K562 (cell line): ENCODE measurements at regions not wholly inside any gene's neighbourhood (a gene's known extent, or its start where the extent isn't known, plus 50 kb on each side); places are given as distances from the start of the nearest gene placed in this dataset.

ENCODE experiments used
- ATAC-seq: fragments of 200-7000 bp; cut with Tn5 transposase; 3 replicates; pipeline ENCODE4 v1.9.1; 2020; ENCODE audit warnings: moderate library complexity
- BruUV-seq: library from RNA; stranded (reverse); fragments of 400-500 nt; replicated peaks from 2 replicates; lab custom pipeline; 2021; lab: Mats Ljungman, UMichigan
- CTCF ChIA-PET: fragments of 300-600 bp; formaldehyde crosslinking; extraction: SDS; loops from one replicate; lab custom pipeline; 2021; ENCODE audit warnings: low intra/inter-chr PET ratio; lab: Yijun Ruan, JAX
- POLR2A ChIA-PET: fragments of 300-600, 350-650 bp; sonication (Branson Sonifier 250); formaldehyde crosslinking; extraction: SDS; loops from one replicate; lab custom pipeline; 2021; ENCODE audit warnings: antibody characterized with exemption, inconsistent platforms; lab: Yijun Ruan, JAX
- DNase-seq, 4 experiments: peaks; one replicate each; pipeline versions ENCODE4 v3.0.0 to v3.0.0-alpha.2; 2011 to 2018; ENCODE audit warnings: low spot score in 3 of 4, mixed read lengths in 3 of 4; ENCODE audit errors: extremely low read depth in 1 of 4
- FAIRE-seq: peaks from 2 replicates; lab custom pipeline; 2011; peaks lifted over from hg19 to GRCh38; lab: Jason Lieb, UNC
- H2AFZ ChIP-seq: 2 replicates; pipeline ENCODE4 v1.6.0; 2011; ENCODE audit warnings: low read depth, low read length, control low read depth, inconsistent platforms
- H3K27ac ChIP-seq: fragments of 200-600 bp; 3 replicates; pipeline ENCODE4 v1.8.0; 2011; ENCODE audit warnings: low read depth, mild to moderate bottlenecking, control low read depth, inconsistent platforms, low read length, moderate library complexity, mixed read lengths; ENCODE audit errors: extremely low read depth
- H3K27me3 ChIP-seq, 2 experiments: fragments of 300-600 bp in 1 of 2; 2 replicates in 1 of 2; 3 replicates in 1 of 2; pipeline versions ENCODE4 v1.6.0 to v1.8.0; 2011; ENCODE audit warnings: inconsistent platforms in 2 of 2, low read length in 2 of 2, mild to moderate bottlenecking in 1 of 2, mixed read lengths in 1 of 2, moderate library complexity in 1 of 2; ENCODE audit not compliant: control insufficient read depth in 2 of 2, insufficient read depth in 2 of 2
- H3K36me3 ChIP-seq: fragments of 300-600 bp; 3 replicates; pipeline ENCODE4 v1.8.0; 2011; ENCODE audit warnings: mild to moderate bottlenecking, low read length, inconsistent platforms; ENCODE audit not compliant: control insufficient read depth, insufficient read depth
- H3K4me1 ChIP-seq, 2 experiments: fragments of 200-600 bp in 1 of 2; replicated peaks in 1 of 2; 2 replicates in 1 of 2; 3 replicates in 1 of 2; pipeline versions ENCODE4 v1.5.1 to v1.8.0; 2011; ENCODE audit warnings: inconsistent platforms in 2 of 2, low read length in 2 of 2, mild to moderate bottlenecking in 1 of 2, mixed read lengths in 1 of 2, moderate library complexity in 1 of 2; ENCODE audit not compliant: control insufficient read depth in 2 of 2, insufficient read depth in 2 of 2
- H3K4me2 ChIP-seq: 2 replicates; pipeline ENCODE4 v1.6.1; 2011; ENCODE audit warnings: low read length, control low read depth, inconsistent platforms, mixed read lengths; ENCODE audit not compliant: insufficient read depth
- H3K4me3 ChIP-seq: fragments of 200-600 bp; sonication (generic), shearing (Covaris generic); 2 replicates; pipeline ENCODE4 v1.5.1; 2016; ENCODE audit warnings: control low read depth, inconsistent platforms
- H3K79me2 ChIP-seq: fragments of 200-600 bp; 3 replicates; pipeline ENCODE4 v1.8.0; 2011; ENCODE audit warnings: low read length, inconsistent platforms; ENCODE audit not compliant: control insufficient read depth, insufficient read depth
- H3K9ac ChIP-seq, 2 experiments: 2 replicates each; pipeline versions ENCODE4 v1.6.0 to v1.6.1; 2011; ENCODE audit warnings: low read depth in 2 of 2, low read length in 2 of 2, control low read depth in 1 of 2, inconsistent platforms in 1 of 2, mild to moderate bottlenecking in 1 of 2, mixed read lengths in 1 of 2; ENCODE audit not compliant: insufficient read depth in 1 of 2
- H3K9me1 ChIP-seq: one replicate; pipeline ENCODE4 v1.6.0; 2011; ENCODE audit warnings: inconsistent platforms, mild to moderate bottlenecking, low read length, moderate library complexity; ENCODE audit not compliant: control insufficient read depth, insufficient read depth
- H3K9me3 ChIP-seq: replicated peaks from 2 replicates; pipeline ENCODE4 v1.5.1; 2011; ENCODE audit warnings: low read depth, low read length, inconsistent platforms; ENCODE audit not compliant: control insufficient read depth, insufficient read depth
- H4K20me1 ChIP-seq: replicated peaks from 2 replicates; pipeline ENCODE4 v1.6.1; 2011; ENCODE audit warnings: low read length, inconsistent platforms, mixed read lengths; ENCODE audit not compliant: control insufficient read depth, insufficient read depth
- ARID3B ChIP-seq: fragments of 250-450 bp; sonication (Bioruptor Pico); IDR thresholded peaks from 2 replicates; pipeline ENCODE4 v1.4.0; 2020; ENCODE audit warnings: borderline replicate concordance
- E2F8 ChIP-seq: fragments of 450-650 bp; IDR thresholded peaks from 2 replicates; pipeline ENCODE4 v1.7.1; 2018; ENCODE audit warnings: mild to moderate bottlenecking, low read depth; ENCODE audit not compliant: partially characterized antibody
- ETV1 ChIP-seq: fragments of 450-650 bp; conservative IDR thresholded peaks from 2 replicates; pipeline ENCODE4 v1.6.1; 2016; ENCODE audit warnings: missing genetic modification characterization, control low read depth, low read depth, missing compliant biosample characterization
- KAT8 ChIP-seq: fragments of 450-650 bp; IDR thresholded peaks from 2 replicates; pipeline ENCODE4 v1.6.1; 2016; ENCODE audit warnings: low read depth, mild to moderate bottlenecking
- KLF1 ChIP-seq: fragments of 450-650 bp; IDR thresholded peaks from 2 replicates; pipeline ENCODE4 v1.6.1; 2016; ENCODE audit warnings: missing genetic modification characterization, missing compliant biosample characterization
- MCM2 ChIP-seq: fragments of 450-650 bp; IDR thresholded peaks from 2 replicates; pipeline ENCODE4 v1.6.1; 2017; ENCODE audit warnings: low read depth, mild to moderate bottlenecking
- MXI1 ChIP-seq: IDR thresholded peaks from 2 replicates; pipeline ENCODE4 v1.6.1; 2011; ENCODE audit warnings: low read depth, mild to moderate bottlenecking, improper control_type of control experiment, low read length
- SP1 ChIP-seq: sonication (generic); formaldehyde crosslinking; IDR thresholded peaks from 2 replicates; pipeline ENCODE4 v1.8.1; 2022; ENCODE audit warnings: mild to moderate bottlenecking, missing genetic modification reagents
- ZBTB49 ChIP-seq: sonication (generic); formaldehyde crosslinking; IDR thresholded peaks from 2 replicates; pipeline ENCODE4 v1.8.0; 2022; ENCODE audit warnings: missing genetic modification reagents, mild to moderate bottlenecking, borderline replicate concordance
- ZNF395 ChIP-seq: fragments of 200-800 bp; sonication (Bioruptor generic); IDR thresholded peaks from 2 replicates; pipeline ENCODE4 v1.6.1; 2017; ENCODE audit warnings: missing genetic modification characterization, missing compliant biosample characterization
- ZNF561 ChIP-seq: fragments of 450-650 bp; formaldehyde crosslinking; conservative IDR thresholded peaks from 2 replicates; pipeline ENCODE4 v1.4.0; 2020; ENCODE audit warnings: mild to moderate bottlenecking, moderate library complexity
- whole genome bisulfite sequencing: fragments of 100-300 bp; shearing (Covaris generic); methylation state at CpG from one replicate; pipeline ENCODE4 v1.1.6; 2016; ENCODE audit warnings: low coverage, mixed read lengths; ENCODE audit not compliant: insufficient coverage; ENCODE audit errors: missing lambda C conversion rate; 5-methylcytosine and 5-hydroxymethylcytosine counted together
- in situ Hi-C: fragments of 300-500 bp; cut with MboI; formaldehyde crosslinking; loops from 4 replicates; pipeline ENCODE4 v1.15.0; 2018; ENCODE audit warnings: inconsistent platforms, mixed read lengths
- intact Hi-C: fragments of 100-400 bp; cut with micrococcal nuclease; formaldehyde crosslinking; loops from 2 replicates; pipeline ENCODE4 v1.14.2; 2022

GRCh38 chr6:105875974-105876640, 210.0 kb upstream of the PRDM1 start:
- DNase-seq, result no peak
- TF ChIP-seq ZBTB49 (CRISPR knock-in tag) (no peak), MCM2 (no peak), ARID3B (CRISPR knock-in tag) (no peak), ETV1 (tag) (no peak), MXI1 (no peak), KAT8 (no peak), ZNF395 (no peak), SP1 (CRISPR knock-in tag) (no peak), E2F8 (no peak), KLF1 (tag) (no peak), ZNF561 (CRISPR knock-in tag) (no peak)
- TF ChIP-seq, all 486 proteins: peak for 0
- no peaks in the 10 kb centered on the region for H3K9me1 ChIP-seq
- no peak overlapping the region for H3K9ac ChIP-seq
- H3K4me1 ChIP-seq, result no peaks in the 10 kb centered on the region
- no peak overlapping the region for H3K27ac ChIP-seq
- H3K9me3 ChIP-seq, result no peaks in the 10 kb centered on the region
- ChIA-PET CTCF (no interaction called here), POLR2A (no interaction called here)
- WGBS, result 3% methylated on average over 11 of the region's 11 CpGs
- peaks cover 4 to 25% of the 10 kb centered on the region in 2 experiments; a peak in 3 of 5 replicates for H3K27me3 ChIP-seq
- no peaks in the 10 kb centered on the region for H3K36me3 ChIP-seq
- intact Hi-C loops, result no loop called here
- no peaks in the 10 kb centered on the region for H4K20me1 ChIP-seq
- H2AFZ ChIP-seq, result no peak overlapping the region
- in situ Hi-C loops, result no loop called here
- H3K4me2 ChIP-seq, result no peak overlapping the region
- no peak for FAIRE-seq
- BruUV-seq, result no TSS peak
- ATAC-seq, result no peak
- H3K79me2 ChIP-seq, result no peaks in the 10 kb centered on the region
- no peak overlapping the region for H3K4me3 ChIP-seq
